CD4-positive, alpha-beta T cell treated with Interleukin-1 beta for 1 hour (primary cell): ENCODE measurements at regions not wholly inside any gene's neighbourhood (a gene's known extent, or its start where the extent isn't known, plus 50 kb on each side); places are given as distances from the start of the nearest gene placed in this dataset.
"Not testable (repeated sequence)": the region's sequence is repeated elsewhere in the genome, so short reads cannot be mapped to it uniquely, and the experiment has no call there.

Experiments
- DNase-seq, 2 donors: peaks; one replicate each; pipeline ENCODE4 v3.0.0-alpha.2; 2020 to 2022

DNA sequence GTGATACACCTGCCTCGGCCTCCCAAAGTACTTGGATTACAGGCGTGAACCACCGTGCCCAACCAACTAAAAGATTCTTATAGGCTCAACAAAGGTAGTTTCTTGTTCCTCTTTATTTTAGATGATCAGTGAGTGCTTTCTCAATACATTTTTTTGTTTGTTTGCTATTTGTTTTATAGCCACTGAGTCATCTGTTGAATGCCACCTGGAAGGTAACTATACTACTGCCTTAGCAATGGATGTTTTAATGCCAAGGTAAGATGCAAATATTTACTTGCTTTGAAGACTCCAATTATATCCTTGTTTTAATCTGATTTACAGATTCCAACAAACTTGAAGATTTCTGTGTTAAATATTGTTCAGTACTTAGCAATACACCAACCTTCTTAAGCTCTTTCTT is 2807.4 kb upstream of the PCDH20 start:
- DNase-seq: no peak

- DNase-seq: no peak
Measured at GRCh38 chr13:64206430-64207225, 2791.0 kb upstream of the PCDH20 start.

DNA sequence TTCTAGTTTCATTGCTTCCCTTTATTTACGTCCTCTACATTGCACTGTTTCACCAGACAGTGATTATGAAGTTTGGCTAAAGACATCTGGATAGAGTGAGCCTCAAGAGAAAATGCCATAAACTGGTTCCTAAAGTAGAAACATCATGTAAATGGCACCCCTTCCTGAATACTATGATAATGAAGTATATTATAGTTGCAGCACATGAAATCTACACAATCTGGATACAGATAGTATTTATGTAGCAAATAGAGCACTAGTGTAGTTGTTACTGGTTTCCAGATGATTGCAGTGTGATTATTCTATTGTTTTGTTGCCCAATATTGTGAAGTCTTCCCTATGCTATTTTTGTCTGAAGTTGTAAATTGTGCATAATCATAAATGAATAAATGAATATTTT is 2786.9 kb upstream of the PCDH20 start:
- no peak for DNase-seq

DNA sequence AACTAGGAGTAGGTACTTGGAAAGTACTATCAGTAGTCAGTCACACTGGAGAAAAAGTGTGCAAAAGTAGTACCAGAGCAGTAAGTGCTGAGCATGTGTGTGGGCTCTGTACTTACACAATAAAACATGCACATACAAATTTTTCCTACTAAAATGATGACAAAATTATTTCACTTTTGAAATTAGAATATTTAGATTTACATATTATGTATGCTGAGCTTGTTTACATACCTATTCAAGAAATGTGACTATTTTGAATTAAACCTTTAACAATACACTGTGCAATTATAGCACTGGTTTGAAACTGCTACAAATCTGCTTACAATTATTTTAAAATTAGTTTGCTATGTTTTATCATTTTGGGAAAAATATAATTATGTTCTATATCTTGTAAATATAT is 2781.6 kb upstream of the PCDH20 start:
- no peak for DNase-seq

DNA sequence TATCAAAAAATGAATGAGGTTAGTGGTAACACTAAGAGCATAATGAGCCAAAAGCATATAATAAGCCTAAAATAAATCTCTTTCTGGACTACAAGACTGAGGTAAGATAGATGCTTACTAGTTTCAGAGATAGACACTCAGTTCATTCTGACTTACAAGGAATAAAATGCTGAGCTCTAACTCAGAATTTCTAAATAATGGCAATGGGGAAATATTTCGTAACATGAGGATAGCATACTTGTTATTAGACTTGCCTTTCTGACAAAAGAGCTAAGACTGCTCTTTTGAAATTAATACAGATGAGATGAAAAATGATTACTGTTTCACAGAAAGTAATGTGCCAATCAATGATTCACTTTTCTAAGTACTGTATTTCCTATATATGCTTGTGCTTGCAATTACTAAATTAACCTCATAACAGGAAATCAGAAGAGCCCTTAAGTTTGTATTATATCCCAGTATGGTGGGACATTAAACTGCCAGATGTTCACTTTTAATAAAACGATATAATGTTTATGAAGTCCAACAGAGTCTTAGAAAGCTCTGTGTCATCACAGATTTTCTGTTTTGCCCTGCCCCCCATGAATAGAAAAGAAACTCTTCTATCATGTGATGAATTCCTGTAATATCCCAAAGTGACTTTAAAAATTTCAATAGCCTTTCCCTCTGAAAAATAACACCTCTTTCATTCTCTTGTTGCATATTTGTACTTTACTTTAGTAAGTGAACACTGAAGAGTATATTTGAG is 2771.0 kb upstream of the PCDH20 start:
- DNase-seq: no peak

GRCh38 chr13:64186071-64186470 is 2770.4 kb upstream of the PCDH20 start:
- DNase-seq: no peak

DNA sequence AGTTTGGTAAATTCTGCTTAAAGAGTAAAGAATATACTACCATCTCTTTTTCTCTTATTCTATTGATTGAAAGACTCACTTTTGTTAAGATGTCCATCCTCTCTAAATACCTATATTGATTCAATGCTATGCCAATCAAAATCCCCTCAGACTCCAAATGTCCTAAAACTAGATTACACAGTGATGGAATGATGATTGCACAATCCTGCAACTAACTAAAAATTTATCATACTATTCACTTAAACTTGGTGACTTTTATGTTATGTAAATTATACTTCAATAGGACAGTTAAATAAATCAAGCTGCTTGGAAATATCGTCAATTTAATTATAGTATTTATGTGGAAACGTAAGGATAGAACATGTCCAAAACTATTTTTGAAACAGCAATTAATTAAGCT is 2765.1 kb upstream of the PCDH20 start:
- DNase-seq: no peak

- no peak for DNase-seq
Measured at GRCh38 chr13:64165826-64166225, 2750.2 kb upstream of the PCDH20 start.

DNA sequence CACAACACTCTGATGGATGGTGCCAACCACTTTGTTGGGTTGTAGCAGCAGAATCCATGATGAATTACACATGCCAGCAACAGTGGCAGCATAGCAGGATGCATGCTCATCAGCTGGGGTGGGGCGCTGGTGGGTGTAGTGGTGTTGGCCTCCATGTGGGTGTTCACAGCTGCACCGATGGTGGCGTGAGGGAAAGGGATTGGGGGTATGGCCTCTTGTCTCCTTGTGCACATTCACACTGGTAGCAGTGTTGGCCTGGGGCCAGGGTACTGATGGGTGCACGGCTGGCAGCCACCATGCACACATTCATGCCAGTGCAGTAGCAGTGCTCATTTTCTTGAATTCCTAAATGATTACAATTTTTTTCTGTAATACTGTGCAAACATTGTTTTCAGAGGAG is 2748.8 kb upstream of the PCDH20 start:
- DNase-seq: no peak

GRCh38 chr13:64160479-64160878 is 2744.8 kb upstream of the PCDH20 start:
- no peak for DNase-seq

DNA sequence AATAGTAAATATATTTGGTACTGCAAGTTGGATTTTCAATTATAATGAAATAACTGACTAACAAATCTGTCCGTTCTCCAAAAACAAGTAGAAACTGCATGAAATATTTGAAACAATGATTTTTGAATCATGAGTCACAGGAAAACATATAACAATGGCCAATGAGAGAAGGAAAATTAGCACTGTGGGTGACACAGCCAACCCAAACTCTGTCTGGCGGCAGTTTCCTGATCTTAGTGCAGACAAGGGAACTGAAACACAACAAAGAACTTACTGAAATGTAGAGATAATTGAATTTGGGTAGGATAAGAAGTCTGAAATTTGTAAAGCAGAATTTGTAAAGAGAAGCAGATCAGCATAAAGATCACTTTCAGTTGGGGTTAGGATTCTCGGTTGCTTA is 2743.3 kb upstream of the PCDH20 start:
- DNase-seq: no peak

- DNase-seq: no peak
Measured at GRCh38 chr13:64154514-64154913, 2738.9 kb upstream of the PCDH20 start.

DNA sequence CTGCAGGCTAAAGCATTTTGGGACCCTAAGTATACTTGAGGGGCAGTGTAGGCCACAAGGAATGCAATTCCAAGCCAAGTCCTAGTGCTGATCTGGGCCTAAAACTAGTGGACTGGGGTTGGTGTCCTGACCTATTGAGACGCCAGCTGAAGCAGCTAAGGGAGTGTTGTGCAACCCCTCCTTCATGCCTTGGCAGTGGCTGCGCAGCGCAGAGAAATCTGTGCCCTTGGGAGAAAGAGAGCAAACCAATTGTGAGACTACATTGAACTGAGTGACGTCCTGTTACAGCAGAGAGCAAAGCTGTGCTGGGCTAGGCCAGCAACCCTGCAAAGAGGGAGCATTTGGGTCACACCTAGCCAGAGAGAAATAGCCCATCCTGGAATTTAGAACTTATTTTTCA is 2715.0 kb upstream of the PCDH20 start:
- no peak for DNase-seq

GRCh38 chr13:64130171-64130570 is 2714.5 kb upstream of the PCDH20 start:
- DNase-seq: no peak

DNA sequence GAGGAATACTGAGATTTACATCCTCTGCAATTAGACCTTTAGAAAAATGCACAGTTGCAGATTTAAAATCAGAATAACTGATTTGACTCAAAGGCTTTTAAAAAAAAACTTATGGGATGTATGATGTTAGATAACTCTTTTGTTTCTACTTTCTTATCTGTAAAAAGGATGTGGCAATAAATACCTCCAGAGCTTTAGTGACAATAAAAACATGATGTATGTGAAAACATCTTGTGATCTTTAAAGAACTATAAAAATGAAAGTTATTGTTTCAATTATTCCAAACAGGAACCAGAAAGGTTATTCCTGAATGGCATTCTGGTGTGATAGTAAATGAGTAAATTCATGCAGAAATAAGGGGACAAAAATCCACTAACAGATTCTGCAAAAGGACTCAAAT is 2712.2 kb upstream of the PCDH20 start:
- no peak for DNase-seq

- no peak for DNase-seq
Measured at GRCh38 chr13:64127192-64127591, 2711.5 kb upstream of the PCDH20 start.

- not testable (repeated sequence) for DNase-seq
Measured at GRCh38 chr13:64121023-64121709, 2705.5 kb upstream of the PCDH20 start.

DNA sequence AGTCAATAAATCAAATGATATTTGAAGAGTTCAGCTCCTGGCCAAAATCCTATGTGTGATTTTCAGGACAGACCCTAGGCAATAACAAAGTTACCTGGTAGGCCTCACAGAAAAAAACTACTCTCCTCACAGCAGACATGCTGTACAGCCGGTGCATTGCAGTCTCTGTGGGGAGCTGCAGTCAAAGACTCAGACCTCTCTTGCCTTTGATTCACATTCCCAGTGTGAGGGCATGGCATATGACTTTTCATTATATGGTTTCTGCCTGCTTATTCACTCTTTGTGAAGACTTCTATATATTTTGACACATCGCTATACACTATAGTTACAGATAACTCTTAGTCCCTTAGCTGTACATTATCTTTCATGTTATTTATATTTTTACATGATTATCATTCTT is 2684.3 kb upstream of the PCDH20 start:
- DNase-seq: no peak

- no peak for DNase-seq
Measured at GRCh38 chr13:64090311-64090710, 2674.7 kb upstream of the PCDH20 start.

DNA sequence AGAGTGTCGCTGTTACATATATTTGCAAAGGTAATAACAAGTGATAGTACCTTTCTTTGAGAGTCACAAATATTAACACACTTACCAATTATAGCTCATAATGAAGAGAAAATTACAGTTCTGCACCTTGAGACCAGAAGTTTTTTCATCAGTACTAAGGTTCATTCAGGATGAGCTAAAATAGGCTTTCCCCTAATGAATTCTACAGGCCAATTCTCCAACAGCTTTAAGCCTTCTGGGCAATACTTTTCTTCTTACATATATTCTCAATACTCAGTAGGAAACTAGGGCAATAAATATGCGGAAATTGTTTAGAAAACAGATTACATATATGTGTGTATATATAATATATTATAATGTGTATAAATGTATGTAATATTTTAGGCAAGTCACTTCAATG is 2672.8 kb upstream of the PCDH20 start:
- DNase-seq: no peak

DNA sequence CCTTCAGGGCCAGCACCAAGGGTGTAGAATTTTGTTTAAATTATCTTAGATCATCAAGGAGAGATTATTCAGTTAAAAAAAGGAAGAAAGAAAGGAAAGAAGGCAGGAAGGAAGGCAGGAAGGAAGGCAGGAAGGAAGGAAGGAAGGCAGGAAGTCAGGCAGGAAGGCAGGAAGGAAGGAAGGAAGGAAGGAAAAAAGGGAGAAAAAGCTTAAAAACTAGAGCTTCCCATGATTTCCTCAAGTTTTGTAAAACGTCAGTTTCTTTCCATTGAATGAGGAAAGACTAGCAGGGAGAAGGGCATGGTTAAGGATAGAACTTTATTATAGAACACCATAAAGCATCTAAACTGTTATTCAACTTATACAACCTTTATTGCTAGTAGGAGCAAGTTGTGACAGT is 2672.0 kb upstream of the PCDH20 start:
- DNase-seq: no peak

- no peak for DNase-seq
Measured at GRCh38 chr13:64083811-64084210, 2668.2 kb upstream of the PCDH20 start.

DNA sequence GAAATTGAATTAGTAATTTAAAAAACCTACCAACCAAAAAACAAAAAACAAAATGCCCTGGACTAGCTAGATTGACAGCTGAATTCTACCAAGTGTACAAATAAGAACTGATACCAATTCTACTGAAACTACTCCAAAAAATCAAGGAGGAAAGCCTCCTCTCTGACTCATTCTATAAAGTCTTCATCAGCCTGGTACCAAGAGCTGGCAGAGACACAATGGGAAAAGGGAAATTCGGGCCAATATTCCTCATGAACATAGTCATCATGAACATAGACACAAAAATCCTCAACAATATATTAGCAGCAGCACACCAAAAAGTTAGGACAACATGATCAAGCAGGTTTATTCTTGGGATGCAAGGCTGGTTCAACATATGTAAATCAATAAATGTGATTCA is 2667.7 kb upstream of the PCDH20 start:
- DNase-seq: no peak

- DNase-seq: no peak
Measured at GRCh38 chr13:64078480-64078936, 2662.9 kb upstream of the PCDH20 start.
